Progenitor cell of endocrine pancreas (in vitro differentiated cells): ENCODE measurements at regions not wholly inside any gene's neighbourhood (a gene's known extent, or its start where the extent isn't known, plus 50 kb on each side); places are given as distances from the start of the nearest gene placed in this dataset.

Source experiments
- DNase-seq: peaks from one replicate; pipeline ENCODE4 v3.0.0; 2021; ENCODE audit warnings: low spot score; ENCODE audit not compliant: unreplicated experiment
- H3K27ac Mint-ChIP-seq: 2 replicates; pipeline ENCODE4 v1.8.0; 2021; ENCODE audit warnings: mild to moderate bottlenecking, moderate library complexity, mixed read lengths
- H3K27me3 Mint-ChIP-seq: 2 replicates; pipeline ENCODE4 v1.8.0; 2021; ENCODE audit warnings: mixed read lengths
- H3K36me3 Mint-ChIP-seq: 2 replicates; pipeline ENCODE4 v1.8.0; 2022; ENCODE audit warnings: mixed read lengths; ENCODE audit not compliant: insufficient read depth
- H3K4me1 Mint-ChIP-seq: 2 replicates; pipeline ENCODE4 v1.8.0; 2021; ENCODE audit warnings: low read depth, mixed read lengths
- H3K4me3 Mint-ChIP-seq: 2 replicates; pipeline ENCODE4 v1.8.0; 2021; ENCODE audit warnings: low read depth, mild to moderate bottlenecking, moderate library complexity, mixed read lengths
- H3K9me3 Mint-ChIP-seq: 2 replicates; pipeline ENCODE4 v1.8.0; 2021; ENCODE audit warnings: low read depth, mixed read lengths
- TF ChIP-seq, protein P1 (sequence below): fragments of 200-600 bp; sonication (generic); IDR thresholded peaks from one replicate; pipeline ENCODE4 v1.5.0; 2021; ENCODE audit warnings: antibody characterized with exemption, mild to moderate bottlenecking; ENCODE audit not compliant: unreplicated experiment

DNA sequence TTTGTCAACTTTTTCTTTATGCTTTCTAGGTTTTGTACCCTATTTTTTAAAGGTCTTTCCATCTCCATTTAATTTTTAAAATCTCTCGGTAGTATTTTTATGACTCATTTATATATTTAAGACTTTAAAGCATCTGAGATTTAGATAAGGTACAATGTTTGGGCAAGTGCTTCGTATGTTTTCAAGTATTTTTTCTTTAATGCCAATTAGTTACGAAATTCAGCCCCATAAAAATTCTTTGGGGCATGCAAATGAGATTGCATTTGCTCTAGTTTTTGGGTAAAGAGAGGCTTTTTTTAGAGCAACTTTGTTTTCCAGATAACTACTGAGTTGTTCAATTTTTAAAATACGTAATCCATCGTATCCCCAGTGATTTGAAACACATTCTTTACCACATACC is 65.3 kb upstream of the CRHR1 start:
- TF ChIP-seq, protein P1, sequence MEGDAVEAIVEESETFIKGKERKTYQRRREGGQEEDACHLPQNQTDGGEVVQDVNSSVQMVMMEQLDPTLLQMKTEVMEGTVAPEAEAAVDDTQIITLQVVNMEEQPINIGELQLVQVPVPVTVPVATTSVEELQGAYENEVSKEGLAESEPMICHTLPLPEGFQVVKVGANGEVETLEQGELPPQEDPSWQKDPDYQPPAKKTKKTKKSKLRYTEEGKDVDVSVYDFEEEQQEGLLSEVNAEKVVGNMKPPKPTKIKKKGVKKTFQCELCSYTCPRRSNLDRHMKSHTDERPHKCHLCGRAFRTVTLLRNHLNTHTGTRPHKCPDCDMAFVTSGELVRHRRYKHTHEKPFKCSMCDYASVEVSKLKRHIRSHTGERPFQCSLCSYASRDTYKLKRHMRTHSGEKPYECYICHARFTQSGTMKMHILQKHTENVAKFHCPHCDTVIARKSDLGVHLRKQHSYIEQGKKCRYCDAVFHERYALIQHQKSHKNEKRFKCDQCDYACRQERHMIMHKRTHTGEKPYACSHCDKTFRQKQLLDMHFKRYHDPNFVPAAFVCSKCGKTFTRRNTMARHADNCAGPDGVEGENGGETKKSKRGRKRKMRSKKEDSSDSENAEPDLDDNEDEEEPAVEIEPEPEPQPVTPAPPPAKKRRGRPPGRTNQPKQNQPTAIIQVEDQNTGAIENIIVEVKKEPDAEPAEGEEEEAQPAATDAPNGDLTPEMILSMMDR, result no peak
- H3K36me3 Mint-ChIP-seq, result no peaks in the 10 kb centered on the region
- no peaks in the 10 kb centered on the region for H3K9me3 Mint-ChIP-seq
- no peak overlapping the region for H3K27ac Mint-ChIP-seq
- peaks cover 44% of the 10 kb centered on the region for H3K27me3 Mint-ChIP-seq
- H3K4me1 Mint-ChIP-seq, result no peaks in the 10 kb centered on the region
- H3K4me3 Mint-ChIP-seq, result no peak overlapping the region
- no peak for DNase-seq

DNA sequence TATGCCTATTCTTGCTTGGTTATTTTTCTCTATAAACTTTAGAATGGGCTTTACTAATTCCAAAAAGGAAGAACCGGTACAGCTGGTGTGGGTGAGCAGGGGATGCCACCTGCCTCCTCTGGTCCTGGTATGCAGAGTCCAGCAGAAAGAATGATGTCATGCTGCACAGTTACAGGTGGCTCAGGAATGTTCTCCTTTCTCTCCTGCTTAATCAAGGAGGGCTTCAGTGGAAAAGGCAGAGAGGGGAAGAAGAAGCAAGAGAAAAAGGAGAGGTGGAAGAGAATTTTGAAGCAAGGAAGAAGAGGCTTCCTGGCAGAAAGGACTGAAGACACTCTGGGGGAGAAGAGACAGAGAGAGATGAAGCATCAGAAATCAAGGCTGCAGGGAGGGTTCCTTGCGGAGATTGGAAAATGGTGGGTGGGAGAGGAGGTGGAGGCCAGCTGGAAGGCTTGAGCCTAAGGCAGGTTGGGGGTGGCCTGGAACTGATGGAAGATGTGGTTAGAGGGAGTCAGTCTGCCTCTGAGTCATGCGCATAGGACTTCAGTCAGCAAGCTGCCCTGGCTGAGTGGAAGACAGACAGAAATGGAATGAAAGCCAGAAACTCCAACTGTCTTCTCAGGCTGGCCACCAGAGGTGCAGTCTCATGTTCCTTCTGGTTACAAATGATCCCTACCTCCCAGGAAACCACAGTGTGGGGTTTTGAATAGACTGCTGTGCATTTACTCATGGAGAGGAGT is 64.6 kb upstream of the CRHR1 start:
- H3K27me3 Mint-ChIP-seq, result peaks cover 45% of the 10 kb centered on the region
- H3K4me3 Mint-ChIP-seq, result no peak overlapping the region
- H3K27ac Mint-ChIP-seq, result peak overlapping the region; percentile 45
- H3K36me3 Mint-ChIP-seq, result no peaks in the 10 kb centered on the region
- no peak for DNase-seq
- H3K9me3 Mint-ChIP-seq, result peaks cover 2% of the 10 kb centered on the region
- TF ChIP-seq, protein P1, result peak; percentile 48
- no peaks in the 10 kb centered on the region for H3K4me1 Mint-ChIP-seq

DNA sequence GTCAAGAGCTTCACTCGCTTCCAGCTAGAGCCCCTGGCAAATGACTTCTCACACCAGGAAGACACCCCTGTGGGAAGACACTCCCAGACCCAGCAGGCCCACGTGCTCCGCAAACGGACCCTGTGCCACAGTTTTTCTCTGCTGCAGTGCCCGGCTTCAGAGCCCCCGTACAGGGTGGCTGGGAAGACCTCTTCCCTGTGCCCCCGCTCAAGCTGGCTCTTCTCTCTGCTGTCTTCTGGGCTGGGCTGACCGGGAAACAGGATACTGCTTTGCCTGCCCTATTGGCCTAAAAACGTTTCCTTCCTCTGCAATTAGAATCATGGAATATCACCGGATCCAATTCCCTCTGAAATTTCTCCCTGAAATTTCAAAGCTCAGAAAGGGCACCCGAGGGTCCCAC is 63.7 kb upstream of the CRHR1 start:
- TF ChIP-seq, protein P1, result no peak
- no peak overlapping the region for H3K4me3 Mint-ChIP-seq
- no peak overlapping the region for H3K27ac Mint-ChIP-seq
- no peaks in the 10 kb centered on the region for H3K4me1 Mint-ChIP-seq
- peaks cover 2% of the 10 kb centered on the region for H3K9me3 Mint-ChIP-seq
- H3K27me3 Mint-ChIP-seq, result peaks cover 50% of the 10 kb centered on the region
- DNase-seq, result no peak
- no peaks in the 10 kb centered on the region for H3K36me3 Mint-ChIP-seq

DNA sequence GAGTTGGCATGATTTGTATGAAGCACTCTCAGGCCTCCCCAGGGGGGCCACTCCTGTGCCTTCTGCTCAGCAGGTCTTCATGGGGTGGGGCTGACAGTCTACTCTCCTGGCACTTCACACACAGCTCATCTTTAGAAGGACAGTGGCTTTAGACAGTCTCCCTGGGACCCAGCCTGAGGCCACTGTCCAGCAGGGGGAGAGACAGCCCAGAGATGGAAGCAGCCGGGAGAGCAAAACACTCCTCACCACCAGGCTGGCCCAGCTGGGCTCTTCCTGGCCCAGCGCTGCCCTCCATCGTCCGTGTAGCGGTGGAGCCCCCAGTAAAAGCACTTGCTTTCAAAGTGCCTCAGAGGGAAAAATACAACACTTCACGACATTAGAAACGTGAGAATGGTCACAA is 62.0 kb upstream of the CRHR1 start:
- H3K4me3 Mint-ChIP-seq, result no peak overlapping the region
- no peak for DNase-seq
- peaks cover 61% of the 10 kb centered on the region for H3K27me3 Mint-ChIP-seq
- H3K27ac Mint-ChIP-seq, result no peak overlapping the region
- no peaks in the 10 kb centered on the region for H3K36me3 Mint-ChIP-seq
- peaks cover 2% of the 10 kb centered on the region for H3K9me3 Mint-ChIP-seq
- H3K4me1 Mint-ChIP-seq, result no peaks in the 10 kb centered on the region
- TF ChIP-seq, protein P1, result peak; percentile 50

DNA sequence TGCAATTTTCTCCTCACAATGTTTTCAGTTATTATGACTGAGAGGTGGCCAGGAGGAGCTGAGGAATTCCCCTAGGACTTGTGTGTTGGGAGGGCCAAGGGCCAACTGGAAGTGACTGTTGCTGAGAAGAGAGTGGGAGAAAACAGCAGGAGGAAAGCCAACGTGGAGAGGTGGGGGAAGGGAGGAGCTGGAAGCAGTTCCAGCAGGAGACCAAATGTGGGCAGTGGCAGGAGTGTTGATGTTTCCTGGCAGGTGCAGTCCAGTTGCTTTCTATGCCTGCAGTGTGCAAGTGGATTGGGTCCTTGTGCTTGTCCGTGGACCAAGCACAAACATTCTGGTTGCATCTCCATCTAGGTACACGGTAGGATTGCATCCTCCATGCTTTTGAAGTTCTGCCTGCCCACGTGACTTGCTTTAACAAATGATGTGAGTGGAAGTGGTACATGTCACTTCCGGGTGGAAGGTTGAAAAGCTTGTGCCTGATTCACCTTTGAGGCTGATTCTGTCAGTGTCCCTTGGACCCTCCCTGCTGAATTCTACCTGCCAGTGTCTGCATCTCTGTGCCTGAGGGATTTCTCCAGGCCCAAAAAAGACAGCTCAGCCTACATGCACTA is 54.7 kb upstream of the CRHR1 start:
- H3K36me3 Mint-ChIP-seq, result no peaks in the 10 kb centered on the region
- no peaks in the 10 kb centered on the region for H3K4me1 Mint-ChIP-seq
- no peak overlapping the region for H3K27ac Mint-ChIP-seq
- no peak for DNase-seq
- H3K9me3 Mint-ChIP-seq, result peaks cover 6% of the 10 kb centered on the region
- H3K4me3 Mint-ChIP-seq, result no peak overlapping the region
- H3K27me3 Mint-ChIP-seq, result peaks cover 60% of the 10 kb centered on the region
- TF ChIP-seq, protein P1, result no peak
